NB4 (cell line): ENCODE measurements at regions not wholly inside any gene's neighbourhood (a gene's known extent, or its start where the extent isn't known, plus 50 kb on each side); places are given as distances from the start of the nearest gene placed in this dataset.

Experiments
- DNase-seq: peaks from one replicate; pipeline ENCODE4 v3.0.0; 2010; ENCODE audit warnings: low read depth
- H3K4me3 ChIP-seq: one replicate; pipeline ENCODE4 v1.5.1; 2011; ENCODE audit warnings: mild to moderate bottlenecking, low read depth, low read length, moderate library complexity
- CTCF ChIP-seq: IDR thresholded peaks from one replicate; pipeline ENCODE4 v1.5.1; 2012; ENCODE audit warnings: low read depth, low read length
- MAX ChIP-seq: IDR thresholded peaks from 2 replicates; pipeline ENCODE4 v1.6.1; 2011; ENCODE audit warnings: low read depth, low read length
- MYC ChIP-seq: IDR thresholded peaks from 2 replicates; pipeline ENCODE4 v1.6.1; 2011; ENCODE audit warnings: low read depth, low read length
- POLR2A ChIP-seq: IDR thresholded peaks from 2 replicates; pipeline ENCODE4 v1.6.1; 2011; ENCODE audit warnings: mild to moderate bottlenecking; ENCODE audit not compliant: insufficient read length; ENCODE audit errors: extremely low read depth

GRCh38 chr14:101152855-101153254, 249.3 kb upstream of the RTL1 start:
- DNase-seq: no peak
- TF ChIP-seq CTCF: no peak
- no peak for TF ChIP-seq MAX
- TF ChIP-seq MYC: no peak
- TF ChIP-seq POLR2A: no peak
- no peak overlapping the region for H3K4me3 ChIP-seq

GRCh38 chr14:101153691-101154090, 250.2 kb upstream of the RTL1 start:
- TF ChIP-seq MAX (no peak), POLR2A (no peak), CTCF (no peak), MYC (no peak)
- DNase-seq: no peak
- H3K4me3 ChIP-seq: no peak overlapping the region

GRCh38 chr14:101155575-101155974, 252.1 kb upstream of the RTL1 start:
- DNase-seq: no peak
- TF ChIP-seq CTCF: no peak
- no peak for TF ChIP-seq MAX
- H3K4me3 ChIP-seq: no peak overlapping the region

DNA sequence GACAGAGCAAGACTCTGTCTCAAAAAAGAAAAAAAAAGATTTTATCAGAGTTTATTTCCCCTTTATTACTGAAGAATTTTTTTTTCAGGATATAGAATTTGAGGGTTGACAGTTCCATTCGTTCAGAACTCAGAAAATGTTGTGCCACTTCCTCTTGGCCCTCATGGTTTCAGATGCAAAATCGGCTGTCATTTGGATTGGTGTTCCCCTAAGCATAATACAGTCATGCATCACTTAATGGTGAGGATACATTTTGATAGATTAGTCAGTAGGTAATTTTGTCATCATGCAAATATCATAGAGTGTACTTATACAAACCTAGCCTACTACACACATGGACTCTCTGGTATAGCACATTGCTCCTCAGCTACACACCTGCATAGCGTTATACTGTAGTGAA, 263.9 kb upstream of the RTL1 start:
- TF ChIP-seq MYC (no peak), MAX (no peak), CTCF (no peak), POLR2A (no peak)
- peak; percentile 10 for DNase-seq
- no peak overlapping the region for H3K4me3 ChIP-seq

GRCh38 chr14:101169267-101169666, 265.7 kb upstream of the RTL1 start:
- TF ChIP-seq MYC: no peak
- TF ChIP-seq POLR2A: no peak
- no peak for TF ChIP-seq CTCF
- no peak for TF ChIP-seq MAX
- H3K4me3 ChIP-seq: no peak overlapping the region
- no peak for DNase-seq

DNA sequence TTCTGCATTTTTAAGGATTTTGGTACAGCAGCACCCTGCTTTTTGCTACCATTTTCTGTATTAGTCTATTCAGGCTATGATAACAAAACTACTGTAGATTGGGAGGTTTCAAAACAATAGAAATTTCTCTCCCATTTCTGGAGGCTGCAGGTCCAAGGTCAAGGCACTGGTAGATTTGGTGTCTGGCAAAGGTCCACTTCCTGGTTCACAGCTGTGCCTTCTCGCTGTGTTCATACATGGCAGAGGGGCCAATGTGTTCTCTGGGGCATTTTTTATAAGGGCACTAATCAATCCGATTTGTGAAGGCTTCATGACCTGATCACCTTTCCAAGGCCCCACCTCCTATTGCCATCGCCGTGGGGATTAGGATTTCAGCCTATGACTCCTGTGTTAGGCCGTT, 268.1 kb upstream of the RTL1 start:
- TF ChIP-seq CTCF (no peak), MAX (no peak), MYC (no peak), POLR2A (no peak)
- no peak overlapping the region for H3K4me3 ChIP-seq
- no peak for DNase-seq
